HL-60 (cell line): ENCODE measurements at regions not wholly inside any gene's neighbourhood (a gene's known extent, or its start where the extent isn't known, plus 50 kb on each side); places are given as distances from the start of the nearest gene placed in this dataset.

ENCODE experiments used
- DNase-seq, 2 experiments: peaks; one replicate each; pipeline ENCODE4 v3.0.0-alpha.2; 2010 to 2020; ENCODE audit warnings: low read depth in 1 of 2, low spot score in 1 of 2
- H3K27ac ChIP-seq: fragments of 250-450 bp; sonication (Bioruptor Pico); replicated peaks from 2 replicates; pipeline ENCODE4 v1.5.1; 2020; ENCODE audit warnings: mild to moderate bottlenecking, moderate library complexity
- H3K27me3 ChIP-seq: fragments of 250-450 bp; sonication (Bioruptor Pico); 2 replicates; pipeline ENCODE4 v1.5.1; 2021; ENCODE audit warnings: mild to moderate bottlenecking, moderate library complexity; ENCODE audit not compliant: insufficient read depth, poor library complexity, severe bottlenecking
- H3K4me3 ChIP-seq: replicated peaks from 2 replicates; pipeline ENCODE4 v1.5.1; 2011; ENCODE audit warnings: mild to moderate bottlenecking, control low read depth, low read length; ENCODE audit not compliant: insufficient read depth
- CTCF ChIP-seq: IDR thresholded peaks from one replicate; pipeline ENCODE4 v1.5.1; 2011; ENCODE audit warnings: low read length, control low read depth, inconsistent platforms; ENCODE audit not compliant: insufficient read depth
- GABPA ChIP-seq: IDR thresholded peaks from 2 replicates; pipeline ENCODE4 v1.6.1; 2012; ENCODE audit warnings: low read depth
- POLR2AphosphoS5 ChIP-seq: IDR thresholded peaks from 2 replicates; pipeline ENCODE4 v1.6.1; 2012; ENCODE audit warnings: low read depth
- REST ChIP-seq: IDR thresholded peaks from 2 replicates; pipeline ENCODE4 v1.6.1; 2012; ENCODE audit warnings: low read depth; ENCODE audit not compliant: insufficient replicate concordance
- SPI1 ChIP-seq: IDR thresholded peaks from 2 replicates; pipeline ENCODE4 v1.6.1; 2012; ENCODE audit warnings: low read depth, mild to moderate bottlenecking, borderline replicate concordance

GRCh38 chr2:3113769-3114168 lies 263.8 kb downstream of the EIPR1 start:
- Histone ChIP-seq H3K4me3 (no peak overlapping the region), H3K27me3 (no peaks in the 10 kb centered on the region), H3K27ac (no peak overlapping the region)
- TF ChIP-seq GABPA (no peak), REST (no peak), CTCF (no peak), POLR2AphosphoS5 (no peak), SPI1 (no peak)
- DNase-seq, result no peak

- Histone ChIP-seq H3K4me3 (no peak overlapping the region), H3K27ac (no peak overlapping the region), H3K27me3 (no peaks in the 10 kb centered on the region)
- TF ChIP-seq REST (no peak), POLR2AphosphoS5 (no peak), SPI1 (no peak), CTCF (no peak), GABPA (no peak)
- no peak for DNase-seq
These were observed 264.5 kb downstream of the EIPR1 start for GRCh38 chr2:3113122-3113521.

GRCh38 chr2:3112553-3112952 lies 265.1 kb downstream of the EIPR1 start:
- no peak overlapping the region for H3K4me3 ChIP-seq
- DNase-seq, result no peak
- H3K27ac ChIP-seq, result no peak overlapping the region
- TF ChIP-seq SPI1, result no peak
- no peak for TF ChIP-seq REST
- TF ChIP-seq CTCF, result no peak
- TF ChIP-seq GABPA, result no peak
- no peak for TF ChIP-seq POLR2AphosphoS5
- H3K27me3 ChIP-seq, result no peaks in the 10 kb centered on the region
